H9 (cell line): ENCODE measurements at regions not wholly inside any gene's neighbourhood (a gene's known extent, or its start where the extent isn't known, plus 50 kb on each side); places are given as distances from the start of the nearest gene placed in this dataset.

Source experiments
- DNase-seq: peaks from one replicate; pipeline ENCODE4 v3.0.0-alpha.2; 2017
- H2AFZ ChIP-seq: one replicate; pipeline ENCODE4 v1.6.1; 2013; ENCODE audit warnings: mild to moderate bottlenecking, low read length, control low read depth, moderate library complexity
- H2AK5ac ChIP-seq: 2 replicates; pipeline ENCODE4 v1.6.1; 2013; ENCODE audit warnings: low read length, control low read depth, mixed read lengths; ENCODE audit not compliant: insufficient read length
- H2BK120ac ChIP-seq: one replicate; pipeline ENCODE4 v1.6.1; 2013; ENCODE audit warnings: low read depth, mild to moderate bottlenecking, low read length, control low read depth, inconsistent platforms; ENCODE audit not compliant: poor library complexity, severe bottlenecking
- H2BK12ac ChIP-seq: 2 replicates; pipeline ENCODE4 v1.6.1; 2013; ENCODE audit warnings: low read length, control low read depth, mixed read lengths, low read depth; ENCODE audit not compliant: insufficient read length
- H2BK15ac ChIP-seq: 2 replicates; pipeline ENCODE4 v1.6.1; 2013; ENCODE audit warnings: low read depth, low read length, control low read depth
- H2BK20ac ChIP-seq: one replicate; pipeline ENCODE4 v1.6.1; 2013; ENCODE audit warnings: low read depth, mild to moderate bottlenecking, low read length, control low read depth, inconsistent platforms; ENCODE audit not compliant: poor library complexity, severe bottlenecking
- H2BK5ac ChIP-seq: 2 replicates; pipeline ENCODE4 v1.6.1; 2013; ENCODE audit warnings: low read length, control low read depth, mixed read lengths; ENCODE audit not compliant: insufficient read length
- H3K14ac ChIP-seq: 2 replicates; pipeline ENCODE4 v1.6.1; 2013; ENCODE audit warnings: low read length, control low read depth; ENCODE audit not compliant: insufficient read depth
- H3K18ac ChIP-seq: 2 replicates; pipeline ENCODE4 v1.6.1; 2013; ENCODE audit warnings: low read depth, mild to moderate bottlenecking, mixed read lengths, low read length, control low read depth; ENCODE audit not compliant: insufficient read length
- H3K23ac ChIP-seq: 2 replicates; pipeline ENCODE4 v1.6.1; 2013; ENCODE audit warnings: low read length, control low read depth, mixed read lengths, low read depth; ENCODE audit not compliant: insufficient read length
- H3K23me2 ChIP-seq: 2 replicates; pipeline ENCODE4 v1.6.1; 2013; ENCODE audit warnings: low read depth, mild to moderate bottlenecking, mixed read lengths, low read length, control low read depth; ENCODE audit not compliant: insufficient read length, poor library complexity, severe bottlenecking
- H3K27ac ChIP-seq: 2 replicates; pipeline ENCODE4 v1.5.1; 2013; ENCODE audit warnings: low read length, control low read depth, mixed read lengths, low read depth; ENCODE audit not compliant: insufficient read length
- H3K27me3 ChIP-seq: 2 replicates; pipeline ENCODE4 v1.6.1; 2013; ENCODE audit warnings: low read length, control low read depth, inconsistent platforms; ENCODE audit not compliant: insufficient read depth
- H3K4ac ChIP-seq: 2 replicates; pipeline ENCODE4 v1.6.1; 2013; ENCODE audit warnings: low read depth, mild to moderate bottlenecking, control low read depth, inconsistent platforms, low read length, moderate library complexity
- H3K4me1 ChIP-seq: 2 replicates; pipeline ENCODE4 v1.6.1; 2013; ENCODE audit warnings: low read length, control low read depth, inconsistent platforms; ENCODE audit not compliant: insufficient read depth
- H3K4me2 ChIP-seq: 2 replicates; pipeline ENCODE4 v1.6.1; 2013; ENCODE audit warnings: low read length, control low read depth, mixed read lengths; ENCODE audit not compliant: insufficient read length, insufficient read depth
- H3K56ac ChIP-seq: 2 replicates; pipeline ENCODE4 v1.6.1; 2013; ENCODE audit warnings: low read depth, mild to moderate bottlenecking, mixed read lengths, low read length, control low read depth; ENCODE audit not compliant: insufficient read length
- H3K79me1 ChIP-seq: 2 replicates; pipeline ENCODE4 v1.6.1; 2013; ENCODE audit warnings: low read depth, mild to moderate bottlenecking, moderate library complexity, low read length, control low read depth, inconsistent platforms; ENCODE audit not compliant: insufficient read depth, poor library complexity, severe bottlenecking
- H3K79me2 ChIP-seq: 2 replicates; pipeline ENCODE4 v1.6.1; 2013; ENCODE audit warnings: low read length, control low read depth, inconsistent platforms; ENCODE audit not compliant: insufficient read depth
- H3K9ac ChIP-seq: 2 replicates; pipeline ENCODE4 v1.6.1; 2013; ENCODE audit warnings: low read length, control low read depth, mixed read lengths; ENCODE audit not compliant: insufficient read length; ENCODE audit errors: extremely low read depth
- H3K9me3 ChIP-seq: one replicate; pipeline ENCODE4 v1.6.1; 2013; ENCODE audit warnings: low read depth, low read length, inconsistent platforms; ENCODE audit not compliant: control insufficient read depth
- H3T11ph ChIP-seq: one replicate; pipeline ENCODE4 v1.6.1; 2013; ENCODE audit warnings: mild to moderate bottlenecking, low read length, control low read depth, inconsistent platforms
- H4K20me1 ChIP-seq: one replicate; pipeline ENCODE4 v1.6.1; 2013; ENCODE audit not compliant: control insufficient read depth, insufficient read length, insufficient read depth
- H4K5ac ChIP-seq: 2 replicates; pipeline ENCODE4 v1.6.1; 2013; ENCODE audit warnings: low read depth, mild to moderate bottlenecking, mixed read lengths, low read length, control low read depth; ENCODE audit not compliant: insufficient read length
- H4K8ac ChIP-seq: replicated peaks from 2 replicates; pipeline ENCODE4 v1.6.1; 2013; ENCODE audit warnings: low read length, control low read depth, mixed read lengths, low read depth; ENCODE audit not compliant: insufficient read length
- H4K91ac ChIP-seq: 2 replicates; pipeline ENCODE4 v1.6.1; 2013; ENCODE audit warnings: low read depth, mild to moderate bottlenecking, moderate library complexity, mixed read lengths, low read length, control low read depth; ENCODE audit not compliant: insufficient read length
- H3K27ac Mint-ChIP-seq, 3 experiments: 2 replicates in 2 of 3; 3 replicates in 1 of 3; pipeline ENCODE4 v1.8.0; 2020 to 2021; ENCODE audit warnings: mixed read lengths in 3 of 3, mild to moderate bottlenecking in 1 of 3, moderate library complexity in 1 of 3
- H3K27me3 Mint-ChIP-seq: 2 replicates; pipeline ENCODE4 v1.8.0; 2021; ENCODE audit warnings: low read depth, mild to moderate bottlenecking, moderate library complexity, mixed read lengths
- H3K36me3 Mint-ChIP-seq, 3 experiments: 2 replicates in 2 of 3; 3 replicates in 1 of 3; pipeline ENCODE4 v1.8.0; 2020 to 2021; ENCODE audit warnings: low read depth in 3 of 3, mixed read lengths in 3 of 3; ENCODE audit not compliant: insufficient read depth in 1 of 3
- H3K4me1 Mint-ChIP-seq, 2 experiments: 2 replicates each; pipeline ENCODE4 v1.8.0; 2020; ENCODE audit warnings: mixed read lengths in 2 of 2
- H3K4me3 Mint-ChIP-seq, 2 experiments: 2 replicates in 1 of 2; 3 replicates in 1 of 2; pipeline ENCODE4 v1.8.0; 2020 to 2021; ENCODE audit warnings: mild to moderate bottlenecking in 2 of 2, mixed read lengths in 2 of 2, moderate library complexity in 1 of 2
- H3K9me3 Mint-ChIP-seq, 2 experiments: 2 replicates in 1 of 2; 3 replicates in 1 of 2; pipeline ENCODE4 v1.8.0; 2020; ENCODE audit warnings: mild to moderate bottlenecking in 2 of 2, mixed read lengths in 2 of 2, moderate library complexity in 1 of 2
- WGBS: extraction: QIAGEN DNeasy Blood & Tissue Kit; methylation state at CpG from one replicate; pipeline ENCODE4 v1.1.7; 2013; ENCODE audit warnings: missing lambda C conversion rate, low lambda C conversion rate, mixed read lengths; ENCODE audit not compliant: insufficient read length; ENCODE audit errors: extremely low coverage; 5-methylcytosine and 5-hydroxymethylcytosine counted together
- TF ChIP-seq, protein P1 (sequence below): fragments of 200-600 bp; sonication (generic); conservative IDR thresholded peaks from 3 replicates; pipeline ENCODE4 v1.8.0; 2021; ENCODE audit warnings: antibody characterized with exemption, mild to moderate bottlenecking

- Histone ChIP-seq H2BK5ac (no peak overlapping the region), H3T11ph (no peak overlapping the region), H2AK5ac (no peak overlapping the region), H2BK120ac (no peak overlapping the region), H3K79me2 (no peaks in the 10 kb centered on the region), H3K56ac (no peak overlapping the region), H3K14ac (no peak overlapping the region), H3K9me3 (no peaks in the 10 kb centered on the region), H3K23ac (no peak overlapping the region), H4K20me1 (no peaks in the 10 kb centered on the region), H3K79me1 (no peaks in the 10 kb centered on the region), H3K27ac (no peak overlapping the region), H2BK12ac (no peak overlapping the region), H4K91ac (no peak overlapping the region), H3K4me2 (no peak overlapping the region), H3K23me2 (no peaks in the 10 kb centered on the region), H3K9ac (no peak overlapping the region), H4K8ac (no peak overlapping the region), H3K4me1 (no peaks in the 10 kb centered on the region; the same call in 1 of the 2 replicates), H4K5ac (no peak overlapping the region), H3K4ac (no peak overlapping the region), H3K18ac (no peak overlapping the region), H2AFZ (no peak overlapping the region), H2BK20ac (no peak overlapping the region), H3K27me3 (no peaks in the 10 kb centered on the region), H2BK15ac (no peak overlapping the region)
- Mint-ChIP-seq H3K4me1 (peaks cover 12 to 19% of the 10 kb centered on the region in 2 experiments), H3K9me3 (no peaks in the 10 kb centered on the region), H3K27ac (no peak overlapping the region; a peak in 1 of 7 replicates), H3K36me3 (no peaks in the 10 kb centered on the region), H3K27me3 (no peaks in the 10 kb centered on the region), H3K4me3 (no peak overlapping the region)
- TF ChIP-seq, protein P1, sequence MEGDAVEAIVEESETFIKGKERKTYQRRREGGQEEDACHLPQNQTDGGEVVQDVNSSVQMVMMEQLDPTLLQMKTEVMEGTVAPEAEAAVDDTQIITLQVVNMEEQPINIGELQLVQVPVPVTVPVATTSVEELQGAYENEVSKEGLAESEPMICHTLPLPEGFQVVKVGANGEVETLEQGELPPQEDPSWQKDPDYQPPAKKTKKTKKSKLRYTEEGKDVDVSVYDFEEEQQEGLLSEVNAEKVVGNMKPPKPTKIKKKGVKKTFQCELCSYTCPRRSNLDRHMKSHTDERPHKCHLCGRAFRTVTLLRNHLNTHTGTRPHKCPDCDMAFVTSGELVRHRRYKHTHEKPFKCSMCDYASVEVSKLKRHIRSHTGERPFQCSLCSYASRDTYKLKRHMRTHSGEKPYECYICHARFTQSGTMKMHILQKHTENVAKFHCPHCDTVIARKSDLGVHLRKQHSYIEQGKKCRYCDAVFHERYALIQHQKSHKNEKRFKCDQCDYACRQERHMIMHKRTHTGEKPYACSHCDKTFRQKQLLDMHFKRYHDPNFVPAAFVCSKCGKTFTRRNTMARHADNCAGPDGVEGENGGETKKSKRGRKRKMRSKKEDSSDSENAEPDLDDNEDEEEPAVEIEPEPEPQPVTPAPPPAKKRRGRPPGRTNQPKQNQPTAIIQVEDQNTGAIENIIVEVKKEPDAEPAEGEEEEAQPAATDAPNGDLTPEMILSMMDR, result no peak
- no CpG with 5 or more reads among the region's 8 CpGs for WGBS
- DNase-seq, result peak; percentile 32
These were observed 1607.9 kb upstream of the TENM3 start for GRCh38 chr4:180635281-180635680.
